ENCODE measurements at regions not wholly inside any gene's neighbourhood (a gene's known extent, or its start where the extent isn't known, plus 50 kb on each side); places are given as distances from the start of the nearest gene placed in this dataset.
A peak's percentile ranks its signal among the peaks of the same experiment; 100 is the strongest.

- Histone ChIP-seq H3K4me3 (peak overlapping the region in 3 of 8 donors; percentile 14 to 58 (median 15)), H3K9me3 (peaks cover 0 to 16% (median 0%) of the 10 kb centered on the region in 8 donors), H3K27ac (no peak overlapping the region), H3K36me3 (no peaks in the 10 kb centered on the region), H3K27me3 (replicated peaks in 1 of 7) (peaks cover 0 to 94% (median 48%) of the 10 kb centered on the region in 7 donors), H3K4me1 (peaks cover 0 to 20% (median 13%) of the 10 kb centered on the region in 6 donors)
- TF ChIP-seq POLR2A (IDR thresholded peaks at IDR 0.05) (no peak), CTCF (IDR thresholded peaks at IDR 0.05 in 8 of 11, conservative IDR thresholded peaks at IDR 0.05 in 3 of 11) (peak in 1 of 11 experiments; percentile 29), POLR2AphosphoS5 (IDR thresholded peaks at IDR 0.05) (no peak)
- 6 to 26% (median 15%) methylated on average over 14 to 57 of the region's 62 CpGs for WGBS, 5 donors
- no peak for DNase-seq
- intact Hi-C loops (cut with DNase I; ENCODE audit: low total_unique reads), result no loop called here
These were observed 132.6 kb downstream of the MRPL36 start for GRCh38 chr5:1666812-1667588.

- Histone ChIP-seq H3K9me3 (peaks cover 0 to 16% (median 0%) of the 10 kb centered on the region in 8 donors), H3K36me3 (no peaks in the 10 kb centered on the region), H3K4me3 (no peak overlapping the region), H3K4me1 (peaks cover 0 to 20% (median 13%) of the 10 kb centered on the region in 6 donors), H3K27me3 (replicated peaks in 1 of 7) (peaks cover 0 to 95% (median 44%) of the 10 kb centered on the region in 7 donors), H3K27ac (no peak overlapping the region)
- TF ChIP-seq POLR2A (IDR thresholded peaks at IDR 0.05) (no peak), CTCF (IDR thresholded peaks at IDR 0.05 in 8 of 11, conservative IDR thresholded peaks at IDR 0.05 in 3 of 11) (no peak), POLR2AphosphoS5 (IDR thresholded peaks at IDR 0.05) (no peak)
- DNase-seq, result no peak
- WGBS, 5 donors, result 81 to 92% (median 83%) methylated on average over 5 of the region's 5 CpGs
- intact Hi-C loops (cut with DNase I; ENCODE audit: low total_unique reads), result no loop called here
These were observed 133.4 kb downstream of the MRPL36 start for GRCh38 chr5:1666221-1666620.

- no peak for TF ChIP-seq POLR2A (IDR thresholded peaks at IDR 0.05)
- no peak for TF ChIP-seq CTCF (IDR thresholded peaks at IDR 0.05 in 8 of 11, conservative IDR thresholded peaks at IDR 0.05 in 3 of 11)
- TF ChIP-seq POLR2AphosphoS5 (IDR thresholded peaks at IDR 0.05), result no peak
- Histone ChIP-seq H3K36me3 (no peaks in the 10 kb centered on the region), H3K4me3 (no peak overlapping the region), H3K4me1 (peaks cover 0 to 20% (median 13%) of the 10 kb centered on the region in 6 donors), H3K27ac (no peak overlapping the region), H3K27me3 (replicated peaks in 1 of 7) (peaks cover 0 to 95% (median 43%) of the 10 kb centered on the region in 7 donors), H3K9me3 (peaks cover 0 to 14% (median 0%) of the 10 kb centered on the region in 8 donors)
- intact Hi-C loops (cut with DNase I; ENCODE audit: low total_unique reads), result no loop called here
- 78 to 90% (median 86%) methylated on average over 4 of the region's 4 CpGs for WGBS, 5 donors
- DNase-seq, result no peak
These were observed 133.8 kb downstream of the MRPL36 start for GRCh38 chr5:1665803-1666202.

- no peak for DNase-seq
- TF ChIP-seq CTCF (IDR thresholded peaks at IDR 0.05 in 8 of 11, conservative IDR thresholded peaks at IDR 0.05 in 3 of 11) (no peak), POLR2A (IDR thresholded peaks at IDR 0.05) (no peak), POLR2AphosphoS5 (IDR thresholded peaks at IDR 0.05) (no peak)
- WGBS, 5 donors, result 55 to 81% (median 67%) methylated on average over 6 of the region's 6 CpGs
These were observed 134.4 kb downstream of the MRPL36 start for GRCh38 chr5:1665231-1665630.

More at GRCh38 chr5:1665231-1665630, 134.4 kb downstream of the MRPL36 start:
- peaks cover 0 to 20% (median 13%) of the 10 kb centered on the region in 6 donors for H3K4me1 ChIP-seq
- no peak overlapping the region for H3K27ac ChIP-seq
- peaks cover 0 to 93% (median 43%) of the 10 kb centered on the region in 7 donors for H3K27me3 ChIP-seq (replicated peaks in 1 of 7)
- intact Hi-C loops (cut with DNase I; ENCODE audit: low total_unique reads), result no loop called here
- H3K36me3 ChIP-seq, result no peaks in the 10 kb centered on the region
- H3K9me3 ChIP-seq, result peaks cover 0 to 8% (median 0%) of the 10 kb centered on the region in 8 donors
- no peak overlapping the region for H3K4me3 ChIP-seq

All from spleen (tissue), 11 donors.